GM04503 (cell line): ENCODE measurements at regions not wholly inside any gene's neighbourhood (a gene's known extent, or its start where the extent isn't known, plus 50 kb on each side); places are given as distances from the start of the nearest gene placed in this dataset.
"Not testable (repeated sequence)": the region's sequence is repeated elsewhere in the genome, so short reads cannot be mapped to it uniquely, and the experiment has no call there.

Experiments
- DNase-seq: peaks from one replicate; pipeline ENCODE4 v3.0.0-alpha.2; 2012; ENCODE audit warnings: low read depth

DNA sequence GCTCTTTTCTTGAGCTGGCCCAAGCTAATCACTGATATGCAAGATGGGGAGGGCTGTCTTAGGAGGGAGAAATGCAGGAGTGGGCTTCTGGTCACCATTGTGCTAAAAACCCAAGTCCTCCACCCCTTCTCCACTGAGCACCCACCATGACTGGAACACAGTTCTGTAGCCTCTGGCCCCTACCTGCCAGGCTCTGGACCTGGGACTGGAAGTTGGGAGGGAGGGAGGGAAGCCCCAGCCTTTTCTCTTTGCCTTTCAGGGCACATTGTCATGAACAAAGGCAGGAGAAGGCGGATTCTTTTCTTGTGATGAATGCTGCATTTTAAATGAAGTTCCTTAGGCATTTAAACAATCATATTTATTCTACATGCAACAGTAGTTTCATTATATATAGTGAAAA is 559.1 kb upstream of the TRPC7 start:
- DNase-seq = no peak

DNA sequence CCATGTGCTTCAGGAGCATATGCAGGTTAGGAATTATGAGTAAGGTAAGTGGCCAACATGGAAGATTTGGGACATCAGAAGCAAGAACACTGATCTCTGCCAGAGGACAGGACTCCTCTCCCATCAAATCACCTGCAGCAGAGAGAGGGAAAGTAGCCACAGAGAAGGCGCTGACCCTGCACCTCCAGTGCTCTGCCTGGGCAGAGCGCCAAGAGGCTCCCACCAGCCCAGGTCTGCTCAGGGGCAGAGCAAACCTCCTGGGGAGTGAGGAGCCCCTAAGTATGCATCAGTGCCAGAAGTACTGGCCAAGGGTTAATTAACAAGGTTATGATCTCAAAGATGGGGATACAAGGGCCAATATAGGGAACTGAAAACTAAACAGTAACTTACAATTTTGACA is 545.3 kb upstream of the TRPC7 start:
- DNase-seq = no peak

- no peak for DNase-seq
These were observed 544.6 kb upstream of the TRPC7 start for GRCh38 chr5:136909906-136910305.

- no peak for DNase-seq
These were observed 542.0 kb upstream of the TRPC7 start for GRCh38 chr5:136907371-136907770.

GRCh38 chr5:136906545-136906944 is 541.2 kb upstream of the TRPC7 start:
- DNase-seq = no peak

GRCh38 chr5:136905571-136905970 is 540.2 kb upstream of the TRPC7 start:
- no peak for DNase-seq

DNA sequence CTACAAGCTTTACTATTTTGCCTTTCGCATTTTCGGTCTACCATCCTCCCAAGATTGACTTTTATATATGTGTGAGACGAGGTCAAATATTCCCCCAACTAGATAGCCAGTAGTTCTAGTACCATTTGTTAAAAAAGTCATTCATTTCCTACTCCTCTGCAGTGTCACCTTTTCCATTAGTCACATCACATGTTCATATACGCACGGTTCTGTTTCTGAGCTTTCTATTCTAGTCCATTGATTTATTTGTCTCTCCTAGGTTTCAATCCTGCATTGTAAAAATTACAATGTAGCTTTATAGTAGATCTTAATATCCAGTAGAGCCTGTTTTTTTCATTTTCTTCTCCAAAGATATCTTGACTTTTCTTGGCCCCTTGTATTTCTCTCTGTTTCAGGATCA is 528.7 kb upstream of the TRPC7 start:
- no peak for DNase-seq

GRCh38 chr5:136892000-136892399 is 526.7 kb upstream of the TRPC7 start:
- DNase-seq = no peak

GRCh38 chr5:136891175-136891972 is 526.0 kb upstream of the TRPC7 start:
- DNase-seq = no peak

GRCh38 chr5:136890431-136891148 is 525.2 kb upstream of the TRPC7 start:
- no peak for DNase-seq

DNA sequence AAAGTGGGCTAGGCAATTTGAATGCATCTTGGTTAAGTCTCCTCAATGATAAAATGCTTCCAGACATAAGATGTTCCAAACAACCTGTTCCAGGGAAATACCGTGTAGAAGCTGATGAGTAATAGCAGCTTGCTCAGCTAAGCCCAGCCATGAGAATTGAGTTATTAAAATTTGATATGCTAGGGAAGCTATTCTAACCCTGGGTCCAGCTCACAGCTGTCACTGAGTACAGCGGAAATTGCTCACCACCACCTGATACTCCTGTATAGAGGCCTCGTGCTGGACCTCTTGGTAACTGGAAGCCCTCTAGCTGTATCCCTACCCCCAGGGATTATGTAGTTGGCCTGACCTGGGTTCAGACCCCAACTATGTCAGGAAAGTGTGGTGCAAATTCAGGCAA is 521.3 kb upstream of the TRPC7 start:
- no peak for DNase-seq

GRCh38 chr5:136864960-136865359 is 499.6 kb upstream of the TRPC7 start:
- no peak for DNase-seq

DNA sequence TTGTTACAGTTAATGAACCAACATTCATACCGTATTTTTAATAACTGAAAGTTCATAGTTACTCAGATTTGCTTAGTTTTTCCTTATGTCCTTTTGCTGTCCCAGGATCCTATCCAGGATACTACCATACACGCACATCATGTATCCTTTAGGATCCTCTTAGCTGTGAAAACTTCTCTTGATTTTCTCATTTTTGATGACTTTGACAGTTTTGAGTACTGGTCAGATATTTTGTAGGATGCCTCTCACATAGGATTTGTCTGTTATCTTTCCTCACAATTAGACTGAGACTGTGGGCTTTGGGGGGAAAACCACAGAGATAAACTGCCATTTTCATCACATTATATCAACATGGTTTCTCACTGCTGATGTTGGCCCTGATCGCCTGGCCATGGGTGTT is 491.3 kb upstream of the TRPC7 start:
- no peak for DNase-seq

DNA sequence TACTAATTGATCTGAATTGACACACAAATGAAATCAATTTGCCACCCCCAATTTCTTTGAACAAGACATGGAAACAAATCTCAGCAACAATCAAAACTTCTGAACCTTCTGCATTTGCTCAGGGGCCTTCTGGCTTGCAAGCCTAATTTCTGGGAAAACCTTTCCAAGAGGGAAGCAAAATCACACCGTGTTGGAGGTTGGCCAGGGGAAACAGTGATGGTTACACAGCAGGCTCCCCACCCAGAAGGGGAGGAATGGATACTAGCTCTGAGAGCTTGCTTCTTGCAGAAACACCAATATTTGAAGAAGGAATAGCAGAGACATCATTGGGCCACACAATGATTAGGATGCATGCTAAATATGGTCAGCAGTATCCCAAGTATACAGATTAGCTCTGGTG is 488.6 kb upstream of the TRPC7 start:
- no peak for DNase-seq

- no peak for DNase-seq
These were observed 475.3 kb upstream of the TRPC7 start for GRCh38 chr5:136840601-136841000.

GRCh38 chr5:136836093-136836492 is 470.7 kb upstream of the TRPC7 start:
- DNase-seq = no peak

DNA sequence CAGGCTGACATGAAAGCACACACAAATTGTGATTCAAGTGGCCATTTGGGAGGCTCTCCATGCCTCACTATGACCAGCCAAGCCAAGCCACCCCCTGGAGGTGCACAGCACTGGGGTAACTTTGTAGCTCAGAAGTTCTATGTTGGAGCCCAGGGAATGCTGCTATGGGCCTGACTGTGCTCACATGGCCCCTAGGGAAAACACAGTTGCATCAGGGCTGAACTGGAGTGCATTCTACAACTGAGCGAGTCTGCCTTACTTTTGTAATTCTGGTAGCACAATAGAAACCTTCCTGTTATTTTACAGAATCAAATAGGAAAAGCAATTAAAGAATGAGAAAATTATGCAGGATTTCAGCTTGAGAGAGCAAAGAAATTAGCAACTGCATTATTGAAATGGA is 455.5 kb upstream of the TRPC7 start:
- no peak for DNase-seq

GRCh38 chr5:136819526-136820302 is 454.4 kb upstream of the TRPC7 start:
- DNase-seq = no peak

GRCh38 chr5:136816327-136816726 is 451.0 kb upstream of the TRPC7 start:
- no peak for DNase-seq

- DNase-seq = peak; percentile 40
These were observed 449.5 kb upstream of the TRPC7 start for GRCh38 chr5:136814619-136815378.

DNA sequence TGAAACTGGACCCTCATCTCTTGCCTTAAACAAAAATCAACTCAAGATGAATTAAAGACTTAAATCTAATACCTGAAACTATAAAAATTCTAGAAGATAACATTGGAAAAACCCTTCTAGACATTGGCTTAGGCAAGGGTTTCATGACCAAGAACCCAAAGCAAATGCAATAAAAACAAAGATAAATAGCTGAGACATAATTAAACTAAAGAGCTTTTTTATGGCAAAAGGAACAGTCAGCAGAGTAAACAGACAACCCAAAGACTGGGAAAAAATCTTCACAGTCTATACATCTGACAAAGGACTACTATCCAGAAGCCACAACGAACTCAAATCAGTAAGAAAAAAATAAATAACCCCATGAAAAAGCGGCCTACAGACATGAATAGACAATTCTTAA is 446.9 kb upstream of the TRPC7 start:
- DNase-seq = not testable (repeated sequence)

- peak; percentile 61 for DNase-seq
These were observed 446.2 kb upstream of the TRPC7 start for GRCh38 chr5:136811551-136811950.
